ENCODE measurements at regions not wholly inside any gene's neighbourhood (a gene's known extent, or its start where the extent isn't known, plus 50 kb on each side); places are given as distances from the start of the nearest gene placed in this dataset.

- no peaks in the 10 kb centered on the region for H3K9me3 ChIP-seq
- H3K4me3 ChIP-seq = no peak overlapping the region
- H3K4me1 ChIP-seq (ENCODE audit: low read depth) = no peaks in the 10 kb centered on the region
- DNase-seq (no peak), ATAC-seq (no peak)
- TF ChIP-seq CTCF (IDR thresholded peaks at IDR 0.05) = no peak
- intact Hi-C loops (cut with DNase I, micrococcal nuclease) = no loop called here
- no peaks in the 10 kb centered on the region for H3K36me3 ChIP-seq (ENCODE audit: low read depth)
These were observed 129.6 kb upstream of the THBS2 start for GRCh38 chr6:169383265-169383664.

DNA sequence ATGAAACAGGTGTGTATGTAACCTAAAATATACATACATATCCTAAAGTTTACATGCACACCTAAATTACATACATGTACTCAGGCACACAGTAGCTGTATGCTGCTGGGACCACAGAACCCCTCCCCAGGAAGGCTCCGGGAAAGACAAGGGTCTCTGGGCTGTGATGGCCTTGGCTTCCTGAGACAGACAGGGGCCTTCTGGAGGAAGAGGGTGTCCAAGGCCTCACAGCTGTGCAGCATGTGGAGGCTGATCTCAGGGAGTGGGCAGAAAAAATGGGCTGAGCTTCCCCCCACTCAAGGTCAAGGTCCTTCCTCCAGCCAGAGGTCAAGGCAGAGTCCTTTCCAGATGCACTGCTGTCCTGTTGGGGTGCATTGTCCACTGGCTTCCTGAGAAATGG, 129.1 kb upstream of the THBS2 start:
- DNase-seq = no peak
- no peaks in the 10 kb centered on the region for H3K36me3 ChIP-seq (ENCODE audit: low read depth)
- no peaks in the 10 kb centered on the region for H3K9me3 ChIP-seq
- H3K4me3 ChIP-seq = no peak overlapping the region
- no peaks in the 10 kb centered on the region for H3K4me1 ChIP-seq (ENCODE audit: low read depth)
- ATAC-seq = no peak
- intact Hi-C loops (cut with DNase I, micrococcal nuclease) = no loop called here
- TF ChIP-seq CTCF (IDR thresholded peaks at IDR 0.05) = no peak

- H3K4me3 ChIP-seq = no peak overlapping the region
- DNase-seq = no peak
- TF ChIP-seq CTCF (IDR thresholded peaks at IDR 0.05) = no peak
- ATAC-seq = no peak
- no peaks in the 10 kb centered on the region for H3K36me3 ChIP-seq (ENCODE audit: low read depth)
- no peaks in the 10 kb centered on the region for H3K4me1 ChIP-seq (ENCODE audit: low read depth)
- intact Hi-C loops (cut with DNase I, micrococcal nuclease) = no loop called here
- no peaks in the 10 kb centered on the region for H3K9me3 ChIP-seq
These were observed 128.3 kb upstream of the THBS2 start for GRCh38 chr6:169381988-169382387.

DNA sequence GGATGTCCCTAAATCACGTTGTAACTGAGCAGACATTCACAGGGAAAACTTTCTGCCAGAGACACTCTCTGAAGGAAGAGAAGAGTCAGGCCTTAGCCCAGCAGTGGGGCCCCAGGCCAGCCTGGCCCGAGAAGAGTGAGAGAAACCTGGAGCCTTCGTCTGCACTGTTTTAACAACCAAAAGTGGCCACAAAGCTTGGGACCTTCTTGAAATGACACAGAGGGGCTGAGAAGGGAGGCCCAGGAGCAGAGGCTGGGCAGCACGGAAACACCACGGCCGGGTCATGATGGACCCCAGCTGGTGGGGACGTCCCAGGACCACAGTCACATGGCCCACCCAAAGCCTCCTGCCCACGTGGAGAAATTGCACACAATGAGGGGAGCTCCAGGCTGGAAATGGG, 126.8 kb upstream of the THBS2 start:
- intact Hi-C loops (cut with DNase I, micrococcal nuclease) = no loop called here
- no peak for ATAC-seq

GRCh38 chr6:169379495-169380070, 125.9 kb upstream of the THBS2 start:
- Histone ChIP-seq H3K9me3 (no peaks in the 10 kb centered on the region), H3K36me3 (ENCODE audit: low read depth) (no peaks in the 10 kb centered on the region), H3K4me1 (ENCODE audit: low read depth) (no peaks in the 10 kb centered on the region), H3K4me3 (no peak overlapping the region)
- intact Hi-C loops (cut with DNase I, micrococcal nuclease) = no loop called here
- no peak for TF ChIP-seq CTCF (IDR thresholded peaks at IDR 0.05)
- DNase-seq (no peak), ATAC-seq (no peak)

More for the DNA sequence above, 126.8 kb upstream of the THBS2 start:
- no peak for DNase-seq
- Histone ChIP-seq H3K9me3 (no peaks in the 10 kb centered on the region), H3K4me3 (no peak overlapping the region), H3K4me1 (ENCODE audit: low read depth) (no peaks in the 10 kb centered on the region), H3K36me3 (ENCODE audit: low read depth) (no peaks in the 10 kb centered on the region)
- TF ChIP-seq CTCF (IDR thresholded peaks at IDR 0.05) = no peak
